SK-MEL-5 (cell line): ENCODE measurements at regions not wholly inside any gene's neighbourhood (a gene's known extent, or its start where the extent isn't known, plus 50 kb on each side); places are given as distances from the start of the nearest gene placed in this dataset.

Source experiments
- small RNA-seq, 2 experiments: library from RNA; depleted of rRNA; stranded (forward); fragments of <200 nt; gene quantifications; one replicate each; pipeline ENCODE3, GENCODE V24; 2014

Small RNA genes lying in the stretch of these regions (small RNA-seq; reads per million reads assigned to genes)
- 0 reads per million in 2 experiments for gene CFTRP3
- 0 reads per million in 2 experiments for gene MLLT10P1
- gene RF00019: 0 reads per million in 2 experiments
